ENCODE measurements at regions not wholly inside any gene's neighbourhood (a gene's known extent, or its start where the extent isn't known, plus 50 kb on each side); places are given as distances from the start of the nearest gene placed in this dataset.

GRCh38 chr7:33753881-33754525, 151.3 kb upstream of the BMPER start:
- TF ChIP-seq, protein P1, sequence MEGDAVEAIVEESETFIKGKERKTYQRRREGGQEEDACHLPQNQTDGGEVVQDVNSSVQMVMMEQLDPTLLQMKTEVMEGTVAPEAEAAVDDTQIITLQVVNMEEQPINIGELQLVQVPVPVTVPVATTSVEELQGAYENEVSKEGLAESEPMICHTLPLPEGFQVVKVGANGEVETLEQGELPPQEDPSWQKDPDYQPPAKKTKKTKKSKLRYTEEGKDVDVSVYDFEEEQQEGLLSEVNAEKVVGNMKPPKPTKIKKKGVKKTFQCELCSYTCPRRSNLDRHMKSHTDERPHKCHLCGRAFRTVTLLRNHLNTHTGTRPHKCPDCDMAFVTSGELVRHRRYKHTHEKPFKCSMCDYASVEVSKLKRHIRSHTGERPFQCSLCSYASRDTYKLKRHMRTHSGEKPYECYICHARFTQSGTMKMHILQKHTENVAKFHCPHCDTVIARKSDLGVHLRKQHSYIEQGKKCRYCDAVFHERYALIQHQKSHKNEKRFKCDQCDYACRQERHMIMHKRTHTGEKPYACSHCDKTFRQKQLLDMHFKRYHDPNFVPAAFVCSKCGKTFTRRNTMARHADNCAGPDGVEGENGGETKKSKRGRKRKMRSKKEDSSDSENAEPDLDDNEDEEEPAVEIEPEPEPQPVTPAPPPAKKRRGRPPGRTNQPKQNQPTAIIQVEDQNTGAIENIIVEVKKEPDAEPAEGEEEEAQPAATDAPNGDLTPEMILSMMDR (CRISPR knock-in tag; IDR thresholded peaks at IDR 0.05), result no peak
- no peak for TF ChIP-seq DPF2 (CRISPR knock-in tag; IDR thresholded peaks at IDR 0.05; ENCODE audit: borderline replicate concordance, low read depth)
- TF ChIP-seq POLR2A (IDR thresholded peaks at IDR 0.05; ENCODE audit: insufficient read depth in 1 of 2, low read depth in 2 of 2, low read length in 2 of 2), result no peak

Data from HepG2 (cell line).